Panc1 (cell line): ENCODE measurements at regions not wholly inside any gene's neighbourhood (a gene's known extent, or its start where the extent isn't known, plus 50 kb on each side); places are given as distances from the start of the nearest gene placed in this dataset.

ENCODE experiments used
- ATAC-seq: fragments of 200-7000 bp; cut with Tn5 transposase; 2 replicates; pipeline ENCODE4 v1.9.1; 2020; ENCODE audit warnings: mild to moderate bottlenecking, moderate library complexity
- BruUV-seq: library from RNA; stranded (reverse); fragments of 400-500 nt; replicated peaks from 2 replicates; lab custom pipeline; 2021; lab: Mats Ljungman, UMichigan
- CTCF ChIA-PET: fragments of 300-600 bp; sonication (Branson Sonifier 250); formaldehyde crosslinking; loops from one replicate; lab custom pipeline; 2022; ENCODE audit warnings: antibody characterized with exemption; lab: Charles Lee
- POLR2A ChIA-PET: fragments of 300-600 bp; sonication (Branson Sonifier 250); formaldehyde crosslinking; loops from one replicate; lab custom pipeline; 2022; ENCODE audit warnings: antibody characterized with exemption; lab: Charles Lee
- DNase-seq: peaks from one replicate; pipeline ENCODE4 v3.0.0-alpha.2; 2010; ENCODE audit warnings: low read depth, low spot score
- H3K27ac ChIP-seq: 2 replicates; pipeline ENCODE4 v1.5.1; 2011; ENCODE audit warnings: mild to moderate bottlenecking, low read length, inconsistent platforms
- H3K27me3 ChIP-seq: fragments of 200-500 bp; sonication (Bioruptor generic); 2 replicates; pipeline ENCODE4 v1.6.0; 2014; ENCODE audit warnings: low read length, inconsistent platforms; ENCODE audit not compliant: control insufficient read depth, insufficient read depth
- H3K36me3 ChIP-seq: fragments of 200-500 bp; sonication (Bioruptor generic); 2 replicates; pipeline ENCODE4 v1.5.1; 2014; ENCODE audit warnings: inconsistent platforms, mild to moderate bottlenecking, low read length, moderate library complexity; ENCODE audit not compliant: control insufficient read depth, insufficient read depth
- H3K4me1 ChIP-seq: 2 replicates; pipeline ENCODE4 v1.5.1; 2011; ENCODE audit warnings: inconsistent platforms, mild to moderate bottlenecking, low read length, moderate library complexity; ENCODE audit not compliant: control insufficient read depth, insufficient read depth
- H3K4me3 ChIP-seq, 2 experiments: 2 replicates each; pipeline ENCODE4 v1.5.1; 2011 to 2012; ENCODE audit warnings: low read depth in 2 of 2, low read length in 2 of 2, mild to moderate bottlenecking in 2 of 2, inconsistent platforms in 1 of 2, moderate library complexity in 1 of 2
- H3K9me3 ChIP-seq: fragments of 200-500 bp; sonication (Bioruptor generic); 2 replicates; pipeline ENCODE4 v1.5.1; 2014; ENCODE audit warnings: low read depth, mild to moderate bottlenecking, inconsistent platforms, low read length, moderate library complexity; ENCODE audit not compliant: control insufficient read depth, insufficient read depth
- CTCF ChIP-seq: fragments of 450-650 bp; IDR thresholded peaks from 2 replicates; pipeline ENCODE4 v1.5.1; 2017; ENCODE audit warnings: mild to moderate bottlenecking
- POLR2AphosphoS5 ChIP-seq: IDR thresholded peaks from 2 replicates; pipeline ENCODE4 v1.6.1; 2012; ENCODE audit warnings: mild to moderate bottlenecking, low read depth, low read length, moderate library complexity
- REST ChIP-seq, 2 experiments: IDR thresholded peaks; 2 replicates each; pipeline ENCODE4 v1.6.1; 2011 to 2012; ENCODE audit warnings: low read depth in 2 of 2, control low read depth in 1 of 2, low read length in 1 of 2, mild to moderate bottlenecking in 1 of 2, moderate library complexity in 1 of 2; ENCODE audit not compliant: insufficient read depth in 1 of 2
- SIN3A ChIP-seq: IDR thresholded peaks from 2 replicates; pipeline ENCODE4 v1.6.1; 2012; ENCODE audit warnings: low read depth, mild to moderate bottlenecking, low read length, moderate library complexity, borderline replicate concordance; ENCODE audit not compliant: insufficient read depth
- TCF7L2 ChIP-seq: IDR thresholded peaks from 2 replicates; pipeline ENCODE4 v1.6.1; 2011; ENCODE audit warnings: mild to moderate bottlenecking, low read depth, low read length, inconsistent platforms
- in situ Hi-C: cut with HindIII; loops from 2 replicates; pipeline ENCODE4 v1.10.0; 2016; ENCODE audit warnings: low sequenced_read_pairs, low pct_unique_long_range_greater_than_20kb
- intact Hi-C: fragments of 100-400 bp; cut with micrococcal nuclease; formaldehyde crosslinking; loops from one replicate; pipeline ENCODE4 v1.10.0; 2022; ENCODE audit not compliant: unreplicated experiment

- intact Hi-C loops: no loop called here
- TF ChIP-seq POLR2AphosphoS5: no peak
- TF ChIP-seq TCF7L2: no peak
- no peak for TF ChIP-seq SIN3A
Measured at GRCh38 chr10:6766131-6766801, 186.2 kb upstream of the PRKCQ start.

GRCh38 chr10:6763423-6763822 lies 183.3 kb upstream of the PRKCQ start:
- ATAC-seq: no peak

More at GRCh38 chr10:6766131-6766801, 186.2 kb upstream of the PRKCQ start:
- ChIA-PET POLR2A (no interaction called here), CTCF (no interaction called here)
- no TSS peak for BruUV-seq
- Histone ChIP-seq H3K36me3 (no peaks in the 10 kb centered on the region; the same call in 1 of the 2 replicates), H3K27me3 (no peaks in the 10 kb centered on the region), H3K4me3 (no peak overlapping the region), H3K4me1 (no peaks in the 10 kb centered on the region), H3K9me3 (no peaks in the 10 kb centered on the region), H3K27ac (no peak overlapping the region)
- in situ Hi-C loops: no loop called here
- ATAC-seq: no peak
- no peak for DNase-seq

More at GRCh38 chr10:6763423-6763822, 183.3 kb upstream of the PRKCQ start:
- no TSS peak for BruUV-seq
- in situ Hi-C loops: no loop called here
- ChIA-PET CTCF (no interaction called here), POLR2A (no interaction called here)
- no peaks in the 10 kb centered on the region for H3K27me3 ChIP-seq
- H3K36me3 ChIP-seq: no peaks in the 10 kb centered on the region; the same call in 1 of the 2 replicates
- no peak overlapping the region for H3K4me3 ChIP-seq
- intact Hi-C loops: no loop called here
- TF ChIP-seq REST (IDR thresholded peaks at IDR 0.05; ENCODE audit: insufficient read depth in 1 of 2, low read depth in 2 of 2, low read length in 1 of 2) (no peak), CTCF (no peak), TCF7L2 (no peak), POLR2AphosphoS5 (no peak), SIN3A (no peak)
- no peak for DNase-seq
- H3K9me3 ChIP-seq: no peaks in the 10 kb centered on the region
- H3K27ac ChIP-seq: no peak overlapping the region
- H3K4me1 ChIP-seq: no peaks in the 10 kb centered on the region
